ENCODE measurements at regions not wholly inside any gene's neighbourhood (a gene's known extent, or its start where the extent isn't known, plus 50 kb on each side); places are given as distances from the start of the nearest gene placed in this dataset.

- TF ChIP-seq CTCF (IDR thresholded peaks at IDR 0.05) = no peak
- no peak for TF ChIP-seq NFE2L1 (CRISPR knock-in tag; IDR thresholded peaks at IDR 0.05)
- no peak for TF ChIP-seq GABPB1 (CRISPR knock-in tag; IDR thresholded peaks at IDR 0.05)
- TF ChIP-seq KAT7 (CRISPR knock-in tag; IDR thresholded peaks at IDR 0.05; ENCODE audit: borderline replicate concordance) = no peak
- no peak for TF ChIP-seq ZMAT4 (CRISPR knock-in tag; IDR thresholded peaks at IDR 0.05)
- no peak for TF ChIP-seq FOXJ3 (CRISPR knock-in tag; IDR thresholded peaks at IDR 0.05; ENCODE audit: borderline replicate concordance)
- TF ChIP-seq MAX (CRISPR knock-in tag; IDR thresholded peaks at IDR 0.05) = no peak
- TF ChIP-seq ZNF512 (CRISPR knock-in tag; IDR thresholded peaks at IDR 0.05; ENCODE audit: borderline replicate concordance) = no peak
- TF ChIP-seq ELF4 (CRISPR knock-in tag; IDR thresholded peaks at IDR 0.05; ENCODE audit: low read depth) = no peak
Measured at GRCh38 chr18:44065206-44065605, 615.5 kb upstream of the SETBP1 start (continued).

GRCh38 chr18:44066541-44066940 is 614.1 kb upstream of the SETBP1 start:
- H3K4me1 Mint-ChIP-seq = no peaks in the 10 kb centered on the region
- TF ChIP-seq HMGXB4 (CRISPR knock-in tag; IDR thresholded peaks at IDR 0.05) (no peak), CDX4 (CRISPR knock-in tag; IDR thresholded peaks at IDR 0.05; ENCODE audit: borderline replicate concordance) (no peak), SMAD3 (CRISPR knock-in tag; IDR thresholded peaks at IDR 0.05; ENCODE audit: borderline replicate concordance) (no peak), ATF6 (CRISPR knock-in tag; IDR thresholded peaks at IDR 0.05) (no peak), FOXP1 (CRISPR knock-in tag; IDR thresholded peaks at IDR 0.05; ENCODE audit: borderline replicate concordance) (no peak), MYBL2 (CRISPR knock-in tag; IDR thresholded peaks at IDR 0.05) (no peak), IRF2 (CRISPR knock-in tag; IDR thresholded peaks at IDR 0.05; ENCODE audit: borderline replicate concordance, low read depth) (no peak)

More at GRCh38 chr18:44066541-44066940, 614.1 kb upstream of the SETBP1 start:
- POLR2A ChIA-PET = no interaction called here
- CTCF ChIA-PET = no interaction called here
- no peak for ATAC-seq
- H3K27me3 Mint-ChIP-seq (ENCODE audit: low read depth) = no peaks in the 10 kb centered on the region
- H3K4me3 Mint-ChIP-seq = no peak overlapping the region
- DNase-seq (ENCODE audit: low spot score) = no peak
- H3K9me3 Mint-ChIP-seq = no peaks in the 10 kb centered on the region
- no peaks in the 10 kb centered on the region for H3K36me3 Mint-ChIP-seq
- H3K27ac Mint-ChIP-seq = no peak overlapping the region
